ENCODE measurements at regions not wholly inside any gene's neighbourhood (a gene's known extent, or its start where the extent isn't known, plus 50 kb on each side); places are given as distances from the start of the nearest gene placed in this dataset.
A peak's percentile ranks its signal among the peaks of the same experiment; 100 is the strongest.

- Histone ChIP-seq H3K9ac (ENCODE audit: extremely low read depth, insufficient read length, low read length) (no peak overlapping the region), H2BK5ac (ENCODE audit: insufficient read length, low read length) (no peak overlapping the region), H4K5ac (ENCODE audit: insufficient read length, low read depth, low read length) (no peak overlapping the region), H3K4me1 (ENCODE audit: insufficient read depth, low read length) (peaks cover 9% of the 10 kb centered on the region; the same call in 1 of the 2 replicates), H3K18ac (ENCODE audit: insufficient read length, low read depth, low read length) (no peak overlapping the region), H2BK15ac (ENCODE audit: low read depth, low read length) (no peak overlapping the region), H2BK20ac (ENCODE audit: low read depth, low read length, poor library complexity, severe bottlenecking) (no peak overlapping the region), H3K4ac (ENCODE audit: low read depth, low read length) (no peak overlapping the region), H2AFZ (ENCODE audit: low read length) (no peak overlapping the region), H3K23me2 (ENCODE audit: insufficient read length, low read depth, low read length, poor library complexity, severe bottlenecking) (no peaks in the 10 kb centered on the region), H2BK12ac (ENCODE audit: insufficient read length, low read depth, low read length) (no peak overlapping the region), H3K27ac (ENCODE audit: insufficient read length, low read depth, low read length) (no peak overlapping the region), H2AK5ac (ENCODE audit: insufficient read length, low read length) (no peak overlapping the region), H3K23ac (ENCODE audit: insufficient read length, low read depth, low read length) (no peak overlapping the region), H3T11ph (ENCODE audit: low read length) (no peak overlapping the region), H3K14ac (ENCODE audit: insufficient read depth, low read length) (no peak overlapping the region), H4K91ac (ENCODE audit: insufficient read length, low read depth, low read length) (no peak overlapping the region), H3K4me2 (ENCODE audit: insufficient read depth, insufficient read length, low read length) (peak overlapping the region; percentile 22), H3K56ac (ENCODE audit: insufficient read length, low read depth, low read length) (no peak overlapping the region), H3K79me2 (ENCODE audit: insufficient read depth, low read length) (no peaks in the 10 kb centered on the region), H3K27me3 (ENCODE audit: insufficient read depth, low read length) (no peaks in the 10 kb centered on the region), H4K20me1 (ENCODE audit: control insufficient read depth, insufficient read depth, insufficient read length) (no peaks in the 10 kb centered on the region), H3K9me3 (ENCODE audit: control insufficient read depth, low read depth, low read length) (no peaks in the 10 kb centered on the region), H4K8ac (replicated peaks; ENCODE audit: insufficient read length, low read depth, low read length) (no peak overlapping the region), H2BK120ac (ENCODE audit: low read depth, low read length, poor library complexity, severe bottlenecking) (no peak overlapping the region), H3K79me1 (ENCODE audit: insufficient read depth, low read depth, low read length, poor library complexity, severe bottlenecking) (no peaks in the 10 kb centered on the region)
- peak; percentile 37 for DNase-seq
- Mint-ChIP-seq H3K9me3 (no peaks in the 10 kb centered on the region), H3K27me3 (ENCODE audit: low read depth) (peaks cover 12% of the 10 kb centered on the region), H3K27ac (no peak overlapping the region), H3K36me3 (ENCODE audit: insufficient read depth in 1 of 3, low read depth in 3 of 3) (no peaks in the 10 kb centered on the region; a peak in 1 of 7 replicates), H3K4me3 (peak overlapping the region; percentile 2 to 41; a peak in 3 of 5 replicates), H3K4me1 (peaks cover 37 to 43% of the 10 kb centered on the region in 2 experiments)
- WGBS (ENCODE audit: extremely low coverage, insufficient read length, low lambda C conversion rate), result no CpG with 5 or more reads among the region's 12 CpGs
- TF ChIP-seq CTCF (conservative IDR thresholded peaks at IDR 0.05), result no peak
Observed at GRCh38 chr11:45412051-45412471, 125.9 kb upstream of the SYT13 start.

Measured in H9 (cell line).